GM19455 (cell line): ENCODE measurements at regions not wholly inside any gene's neighbourhood (a gene's known extent, or its start where the extent isn't known, plus 50 kb on each side); places are given as distances from the start of the nearest gene placed in this dataset.

Experiments
- ATAC-seq: cut with Tn5 transposase; IDR thresholded peaks from one replicate; pipeline ENCODE4 v1.9.1; 2021; ENCODE audit not compliant: unreplicated experiment

- no peak for ATAC-seq
Measured at GRCh38 chr11:113531083-113531482, 55.9 kb upstream of the DRD2 start.

DNA sequence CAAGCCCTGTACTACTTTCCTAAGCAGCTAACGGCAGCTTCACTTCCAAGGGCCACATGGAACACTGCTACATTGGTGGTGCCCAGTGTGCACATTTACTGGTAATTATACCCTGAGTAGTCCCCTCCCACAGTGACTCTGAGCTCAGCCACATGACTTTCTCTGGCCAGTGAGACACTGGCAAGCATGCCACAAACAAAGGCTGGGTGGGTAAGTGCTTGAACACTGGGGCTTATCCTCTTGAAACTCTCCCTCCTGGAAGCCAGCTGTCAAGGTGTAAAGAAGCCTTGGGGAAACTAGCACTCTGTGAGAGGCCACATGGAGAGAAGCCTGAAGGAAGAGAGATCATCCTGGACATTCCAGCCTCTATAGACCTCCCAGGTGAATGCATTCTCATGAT is 54.4 kb upstream of the DRD2 start:
- no peak for ATAC-seq

GRCh38 chr11:113528982-113529381 is 53.8 kb upstream of the DRD2 start:
- no peak for ATAC-seq

DNA sequence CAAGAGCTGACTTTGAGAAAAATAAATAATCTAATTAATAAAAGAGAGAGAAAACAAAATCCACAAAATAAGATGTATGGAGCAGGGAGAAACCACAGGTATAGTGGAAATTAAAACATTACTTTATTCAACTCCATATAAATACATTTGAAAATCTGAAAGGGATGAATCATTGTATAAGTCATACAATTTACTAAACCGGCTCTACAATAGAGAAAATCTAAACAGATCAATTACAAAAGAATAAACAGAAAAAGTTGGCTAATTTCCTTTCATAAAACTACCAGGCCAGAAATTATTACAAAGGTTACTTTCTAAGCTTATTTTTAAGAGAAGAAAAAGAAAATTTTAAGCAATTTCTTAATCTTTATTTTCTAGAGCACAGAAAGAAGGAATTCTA is 51.3 kb upstream of the DRD2 start:
- ATAC-seq = no peak
